ENCODE measurements at regions not wholly inside any gene's neighbourhood (a gene's known extent, or its start where the extent isn't known, plus 50 kb on each side); places are given as distances from the start of the nearest gene placed in this dataset.

GRCh38 chr18:51345848-51346391 is 148.4 kb upstream of the MEX3C start:
- no peak for TF ChIP-seq EZH2 (IDR thresholded peaks at IDR 0.05; ENCODE audit: borderline replicate concordance, low read depth, low read length, poor library complexity, severe bottlenecking)
- TF ChIP-seq, protein P1, sequence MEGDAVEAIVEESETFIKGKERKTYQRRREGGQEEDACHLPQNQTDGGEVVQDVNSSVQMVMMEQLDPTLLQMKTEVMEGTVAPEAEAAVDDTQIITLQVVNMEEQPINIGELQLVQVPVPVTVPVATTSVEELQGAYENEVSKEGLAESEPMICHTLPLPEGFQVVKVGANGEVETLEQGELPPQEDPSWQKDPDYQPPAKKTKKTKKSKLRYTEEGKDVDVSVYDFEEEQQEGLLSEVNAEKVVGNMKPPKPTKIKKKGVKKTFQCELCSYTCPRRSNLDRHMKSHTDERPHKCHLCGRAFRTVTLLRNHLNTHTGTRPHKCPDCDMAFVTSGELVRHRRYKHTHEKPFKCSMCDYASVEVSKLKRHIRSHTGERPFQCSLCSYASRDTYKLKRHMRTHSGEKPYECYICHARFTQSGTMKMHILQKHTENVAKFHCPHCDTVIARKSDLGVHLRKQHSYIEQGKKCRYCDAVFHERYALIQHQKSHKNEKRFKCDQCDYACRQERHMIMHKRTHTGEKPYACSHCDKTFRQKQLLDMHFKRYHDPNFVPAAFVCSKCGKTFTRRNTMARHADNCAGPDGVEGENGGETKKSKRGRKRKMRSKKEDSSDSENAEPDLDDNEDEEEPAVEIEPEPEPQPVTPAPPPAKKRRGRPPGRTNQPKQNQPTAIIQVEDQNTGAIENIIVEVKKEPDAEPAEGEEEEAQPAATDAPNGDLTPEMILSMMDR (conservative IDR thresholded peaks at IDR 0.05; ENCODE audit: low read depth, low read length), result no peak

Measured in A673 (cell line).